Panc1 (cell line): ENCODE measurements at regions not wholly inside any gene's neighbourhood (a gene's known extent, or its start where the extent isn't known, plus 50 kb on each side); places are given as distances from the start of the nearest gene placed in this dataset.

Source experiments
- POLR2AphosphoS5 ChIP-seq: IDR thresholded peaks from 2 replicates; pipeline ENCODE4 v1.6.1; 2012; ENCODE audit warnings: mild to moderate bottlenecking, low read depth, low read length, moderate library complexity
- TF ChIP-seq, protein P1 (sequence below): fragments of 450-650 bp; IDR thresholded peaks from 2 replicates; pipeline ENCODE4 v1.5.1; 2017; ENCODE audit warnings: mild to moderate bottlenecking
- TF ChIP-seq, protein P2 (sequence below), 2 experiments: IDR thresholded peaks; 2 replicates each; pipeline ENCODE4 v1.6.1; 2011 to 2012; ENCODE audit warnings: low read depth in 2 of 2, control low read depth in 1 of 2, low read length in 1 of 2, mild to moderate bottlenecking in 1 of 2, moderate library complexity in 1 of 2; ENCODE audit not compliant: insufficient read depth in 1 of 2

DNA sequence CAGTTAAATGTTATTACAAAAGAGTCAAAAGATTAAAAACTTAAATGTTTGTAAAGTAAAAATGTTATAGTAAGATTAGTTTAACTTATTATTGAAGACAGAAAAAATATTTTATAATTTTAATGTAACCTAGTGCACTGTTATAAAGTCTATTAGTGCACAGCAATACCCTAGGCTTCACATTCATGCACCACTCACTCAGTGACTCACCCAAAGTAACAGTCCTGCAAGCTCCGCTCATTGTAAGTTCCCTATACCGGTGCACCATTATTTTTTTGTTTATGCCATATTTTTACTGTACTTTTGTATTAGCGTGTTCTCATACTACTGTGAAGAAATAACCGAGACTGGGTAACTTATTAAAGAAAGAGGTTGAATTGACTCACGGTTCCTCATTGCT lies 759.7 kb upstream of the CDH7 start:
- TF ChIP-seq, protein P1, sequence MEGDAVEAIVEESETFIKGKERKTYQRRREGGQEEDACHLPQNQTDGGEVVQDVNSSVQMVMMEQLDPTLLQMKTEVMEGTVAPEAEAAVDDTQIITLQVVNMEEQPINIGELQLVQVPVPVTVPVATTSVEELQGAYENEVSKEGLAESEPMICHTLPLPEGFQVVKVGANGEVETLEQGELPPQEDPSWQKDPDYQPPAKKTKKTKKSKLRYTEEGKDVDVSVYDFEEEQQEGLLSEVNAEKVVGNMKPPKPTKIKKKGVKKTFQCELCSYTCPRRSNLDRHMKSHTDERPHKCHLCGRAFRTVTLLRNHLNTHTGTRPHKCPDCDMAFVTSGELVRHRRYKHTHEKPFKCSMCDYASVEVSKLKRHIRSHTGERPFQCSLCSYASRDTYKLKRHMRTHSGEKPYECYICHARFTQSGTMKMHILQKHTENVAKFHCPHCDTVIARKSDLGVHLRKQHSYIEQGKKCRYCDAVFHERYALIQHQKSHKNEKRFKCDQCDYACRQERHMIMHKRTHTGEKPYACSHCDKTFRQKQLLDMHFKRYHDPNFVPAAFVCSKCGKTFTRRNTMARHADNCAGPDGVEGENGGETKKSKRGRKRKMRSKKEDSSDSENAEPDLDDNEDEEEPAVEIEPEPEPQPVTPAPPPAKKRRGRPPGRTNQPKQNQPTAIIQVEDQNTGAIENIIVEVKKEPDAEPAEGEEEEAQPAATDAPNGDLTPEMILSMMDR, result no peak
- TF ChIP-seq POLR2AphosphoS5, result no peak
- TF ChIP-seq, protein P2, sequence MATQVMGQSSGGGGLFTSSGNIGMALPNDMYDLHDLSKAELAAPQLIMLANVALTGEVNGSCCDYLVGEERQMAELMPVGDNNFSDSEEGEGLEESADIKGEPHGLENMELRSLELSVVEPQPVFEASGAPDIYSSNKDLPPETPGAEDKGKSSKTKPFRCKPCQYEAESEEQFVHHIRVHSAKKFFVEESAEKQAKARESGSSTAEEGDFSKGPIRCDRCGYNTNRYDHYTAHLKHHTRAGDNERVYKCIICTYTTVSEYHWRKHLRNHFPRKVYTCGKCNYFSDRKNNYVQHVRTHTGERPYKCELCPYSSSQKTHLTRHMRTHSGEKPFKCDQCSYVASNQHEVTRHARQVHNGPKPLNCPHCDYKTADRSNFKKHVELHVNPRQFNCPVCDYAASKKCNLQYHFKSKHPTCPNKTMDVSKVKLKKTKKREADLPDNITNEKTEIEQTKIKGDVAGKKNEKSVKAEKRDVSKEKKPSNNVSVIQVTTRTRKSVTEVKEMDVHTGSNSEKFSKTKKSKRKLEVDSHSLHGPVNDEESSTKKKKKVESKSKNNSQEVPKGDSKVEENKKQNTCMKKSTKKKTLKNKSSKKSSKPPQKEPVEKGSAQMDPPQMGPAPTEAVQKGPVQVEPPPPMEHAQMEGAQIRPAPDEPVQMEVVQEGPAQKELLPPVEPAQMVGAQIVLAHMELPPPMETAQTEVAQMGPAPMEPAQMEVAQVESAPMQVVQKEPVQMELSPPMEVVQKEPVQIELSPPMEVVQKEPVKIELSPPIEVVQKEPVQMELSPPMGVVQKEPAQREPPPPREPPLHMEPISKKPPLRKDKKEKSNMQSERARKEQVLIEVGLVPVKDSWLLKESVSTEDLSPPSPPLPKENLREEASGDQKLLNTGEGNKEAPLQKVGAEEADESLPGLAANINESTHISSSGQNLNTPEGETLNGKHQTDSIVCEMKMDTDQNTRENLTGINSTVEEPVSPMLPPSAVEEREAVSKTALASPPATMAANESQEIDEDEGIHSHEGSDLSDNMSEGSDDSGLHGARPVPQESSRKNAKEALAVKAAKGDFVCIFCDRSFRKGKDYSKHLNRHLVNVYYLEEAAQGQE (IDR thresholded peaks at IDR 0.05; ENCODE audit: insufficient read depth in 1 of 2, low read depth in 2 of 2, low read length in 1 of 2), result no peak
